ENCODE measurements at regions not wholly inside any gene's neighbourhood (a gene's known extent, or its start where the extent isn't known, plus 50 kb on each side); places are given as distances from the start of the nearest gene placed in this dataset.

- DNase-seq (ENCODE audit: low read depth in 2 of 2) = no peak
These were observed 2164.8 kb downstream of the LRRC4C start for GRCh38 chr11:39294648-39295047.

- DNase-seq (ENCODE audit: low read depth in 2 of 2) = no peak
These were observed 2171.4 kb downstream of the LRRC4C start for GRCh38 chr11:39288011-39288410.

DNA sequence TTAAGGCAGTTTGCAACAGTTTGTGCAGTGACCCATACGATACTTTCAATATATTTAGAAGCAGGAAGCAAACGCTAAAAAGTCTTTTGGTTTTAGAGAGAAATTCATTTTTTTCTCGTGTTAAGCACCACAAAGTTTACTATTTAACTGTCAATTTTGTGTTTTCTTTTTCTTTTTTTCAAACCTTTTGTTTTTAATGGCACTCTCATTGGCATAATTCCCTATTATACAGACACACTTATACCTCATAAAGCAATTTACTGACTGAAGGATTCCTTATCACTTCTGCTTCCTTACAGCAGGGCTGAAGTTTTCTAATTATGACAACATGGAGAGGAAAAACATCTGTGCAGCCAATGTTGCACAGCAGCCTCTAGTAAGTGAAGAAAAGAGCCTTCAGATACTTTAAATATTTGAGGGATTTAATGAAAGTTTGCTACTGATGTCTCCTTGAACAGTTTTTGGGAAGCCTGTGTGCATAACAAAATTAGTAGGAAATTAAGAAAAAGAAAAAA is 2191.2 kb downstream of the LRRC4C start:
- no peak for DNase-seq (ENCODE audit: low read depth in 2 of 2)

DNA sequence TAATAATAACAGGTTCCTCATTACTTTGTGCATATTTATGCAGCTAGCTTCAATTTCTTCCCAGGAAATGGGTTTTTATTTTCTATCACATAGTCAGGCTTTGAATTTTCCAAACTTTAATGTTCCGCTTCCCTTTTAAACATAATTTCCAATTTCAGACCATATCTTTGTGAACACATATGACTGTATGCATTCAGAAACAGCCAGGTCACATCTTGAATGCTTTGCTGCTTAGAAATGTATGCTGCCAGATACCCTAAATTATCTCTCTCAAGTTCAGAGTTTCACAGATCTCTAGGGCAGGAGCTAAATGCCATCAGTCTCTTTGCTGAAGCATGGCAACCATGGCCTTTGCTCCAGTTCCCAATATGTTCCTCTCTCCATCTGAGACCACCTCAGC is 2203.8 kb downstream of the LRRC4C start:
- no peak for DNase-seq (ENCODE audit: low read depth in 2 of 2)

DNA sequence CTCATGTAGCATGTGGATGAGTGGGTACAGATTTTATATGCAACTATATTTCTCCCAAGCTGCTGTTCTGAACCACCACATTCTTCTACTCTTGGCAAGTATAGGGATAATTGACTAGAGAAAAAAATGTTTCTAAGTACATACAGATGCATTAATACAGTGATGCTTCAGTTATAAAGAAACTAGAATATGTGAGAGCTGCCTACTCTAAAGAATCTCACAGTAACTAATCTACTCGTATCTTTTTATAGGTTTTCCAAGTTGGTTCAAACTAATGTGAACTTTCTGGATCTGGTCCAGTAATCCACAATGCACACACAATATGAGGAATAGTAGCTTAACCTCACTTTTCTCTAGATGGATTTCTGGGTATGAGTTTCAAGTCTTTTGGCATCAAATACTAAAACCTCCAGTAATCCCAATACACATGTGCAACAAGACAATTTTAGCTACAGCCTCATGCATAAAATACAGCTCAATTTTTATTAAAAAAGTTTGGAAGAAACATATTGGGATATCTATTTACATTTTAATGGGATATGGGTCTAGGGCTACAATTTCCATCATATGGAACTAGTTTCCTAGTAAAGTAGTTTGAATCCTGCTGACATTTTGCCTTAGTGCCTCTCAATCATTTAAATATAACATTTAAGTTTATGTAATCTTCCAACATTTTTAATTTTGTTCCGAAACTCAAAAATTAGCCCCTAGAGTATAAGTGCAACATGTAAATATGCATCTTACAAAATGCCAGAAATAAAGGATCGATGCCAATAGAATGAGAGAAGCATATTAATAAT is 2209.7 kb downstream of the LRRC4C start:
- no peak for DNase-seq (ENCODE audit: low read depth in 2 of 2)

- no peak for DNase-seq (ENCODE audit: low read depth in 2 of 2)
These were observed 2211.8 kb downstream of the LRRC4C start for GRCh38 chr11:39247570-39248137.

DNA sequence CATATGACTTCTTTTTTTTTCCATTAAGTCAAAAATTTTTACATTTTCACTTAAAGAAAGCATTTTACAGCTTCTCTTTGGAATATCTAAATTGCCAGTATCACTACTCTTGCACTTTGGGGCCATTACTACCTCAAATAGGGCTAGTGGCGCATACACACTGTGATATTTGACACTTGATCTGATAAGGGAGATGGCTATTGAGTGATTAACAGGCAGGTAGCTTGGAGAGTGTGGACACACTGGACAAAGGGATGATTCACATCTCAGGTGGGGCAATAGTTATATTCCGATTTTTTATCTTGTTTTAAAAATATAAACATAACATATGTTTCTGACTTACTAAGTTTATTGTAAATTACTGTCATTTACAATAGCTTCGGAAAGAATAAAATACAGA is 2219.9 kb downstream of the LRRC4C start:
- no peak for DNase-seq (ENCODE audit: low read depth in 2 of 2)

GRCh38 chr11:39236916-39237315 is 2222.5 kb downstream of the LRRC4C start:
- DNase-seq (ENCODE audit: low read depth in 2 of 2) = no peak

GRCh38 chr11:39221550-39222138 is 2237.8 kb downstream of the LRRC4C start:
- no peak for DNase-seq (ENCODE audit: low read depth in 2 of 2)

DNA sequence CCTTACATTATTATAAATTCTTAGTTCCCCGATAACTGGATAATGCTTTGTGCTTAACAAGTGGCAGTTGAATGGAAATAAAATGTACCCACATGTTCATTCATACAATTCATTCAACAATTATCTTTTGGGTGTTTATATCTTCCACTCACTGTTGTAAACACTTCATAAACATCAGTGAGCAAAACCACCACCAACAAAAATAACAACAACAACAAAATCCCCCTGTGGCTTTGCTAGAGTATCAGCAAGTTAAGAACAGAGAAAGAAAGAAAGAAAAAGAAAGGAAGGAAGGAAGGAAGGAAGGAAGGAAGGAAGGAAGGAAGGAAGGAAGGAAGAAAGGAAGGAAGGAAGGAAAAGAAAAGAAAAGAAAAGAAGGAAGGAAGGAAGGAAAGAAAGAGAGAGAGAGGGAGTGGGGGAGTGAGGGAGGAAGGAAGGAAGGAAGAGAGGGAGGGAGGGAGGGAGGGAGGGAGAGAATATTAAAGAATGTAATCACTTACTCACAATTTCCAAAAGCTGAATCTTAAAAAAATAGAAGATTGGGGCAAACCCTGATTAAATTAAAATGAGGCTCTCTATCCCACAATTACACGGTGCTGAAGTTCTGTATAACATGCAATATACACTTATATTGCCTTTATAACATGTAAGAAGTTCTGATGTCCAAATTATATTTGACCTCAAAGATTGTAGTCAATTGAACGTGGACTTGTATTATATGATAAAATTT is 2238.8 kb downstream of the LRRC4C start:
- no peak for DNase-seq (ENCODE audit: low read depth in 2 of 2)

- no peak for DNase-seq (ENCODE audit: low read depth in 2 of 2)
These were observed 2239.4 kb downstream of the LRRC4C start for GRCh38 chr11:39220069-39220468.

DNA sequence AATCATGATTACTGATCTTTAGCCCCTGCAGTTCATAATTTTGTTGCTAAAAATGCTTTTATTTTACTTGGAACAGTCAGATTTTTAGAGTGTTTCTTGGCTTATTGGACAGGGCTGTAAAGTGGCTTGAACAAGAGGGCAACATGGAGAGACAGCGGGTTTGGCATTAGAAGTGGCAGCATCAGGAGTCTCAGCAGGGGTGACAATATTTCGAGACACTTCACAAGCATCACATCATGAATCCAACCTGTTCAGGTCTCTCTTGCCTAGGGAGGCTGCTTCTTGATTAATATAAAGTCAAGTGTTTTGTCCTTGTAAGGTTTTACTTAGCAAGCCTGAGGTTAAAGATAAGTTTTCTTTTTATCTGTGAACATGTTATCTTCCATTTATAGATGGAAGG is 2249.5 kb downstream of the LRRC4C start:
- DNase-seq (ENCODE audit: low read depth in 2 of 2) = no peak

- no peak for DNase-seq (ENCODE audit: low read depth in 2 of 2)
These were observed 2254.0 kb downstream of the LRRC4C start for GRCh38 chr11:39205236-39205995.

DNA sequence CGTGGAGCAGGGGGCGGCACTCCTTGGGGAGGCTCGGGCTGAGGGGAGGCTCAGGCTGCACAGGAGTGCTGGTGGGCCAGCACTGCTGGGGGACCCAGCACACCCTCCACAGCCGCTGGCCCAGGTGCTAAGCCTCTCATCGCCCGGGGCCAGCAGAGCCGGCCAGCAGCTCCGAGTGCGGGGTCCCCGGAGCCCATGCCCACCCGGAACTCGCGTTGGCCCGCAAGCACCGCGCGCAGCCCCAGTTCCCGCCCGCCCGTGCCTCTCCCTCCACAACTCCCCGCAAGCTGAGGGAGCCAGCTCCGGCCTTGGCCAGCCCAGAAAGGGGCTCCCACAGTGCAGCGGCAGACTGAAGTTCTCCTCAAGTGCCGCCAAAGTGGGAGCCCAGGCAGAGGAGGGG is 2266.8 kb downstream of the LRRC4C start:
- no peak for DNase-seq (ENCODE audit: low read depth in 2 of 2)

DNA sequence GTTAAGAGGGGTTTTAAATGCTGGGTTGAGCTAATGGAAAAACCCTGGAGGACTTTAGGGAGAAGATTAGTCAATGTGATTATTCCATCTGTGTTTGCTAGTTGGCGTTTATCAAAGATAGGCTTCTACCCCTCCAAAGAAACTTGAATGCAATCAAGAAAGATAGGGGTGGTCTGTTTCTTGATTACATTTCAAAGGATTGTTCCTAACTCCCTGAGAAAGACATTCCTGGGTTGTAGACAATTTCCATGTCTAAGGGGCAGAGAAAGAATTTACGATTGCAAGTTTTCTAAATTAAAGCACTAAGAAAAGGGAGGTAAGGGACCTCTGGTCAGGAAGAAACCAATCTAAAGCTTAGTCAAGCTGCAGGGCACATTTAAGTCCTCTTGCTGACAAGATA is 2268.7 kb downstream of the LRRC4C start:
- no peak for DNase-seq (ENCODE audit: low read depth in 2 of 2)

DNA sequence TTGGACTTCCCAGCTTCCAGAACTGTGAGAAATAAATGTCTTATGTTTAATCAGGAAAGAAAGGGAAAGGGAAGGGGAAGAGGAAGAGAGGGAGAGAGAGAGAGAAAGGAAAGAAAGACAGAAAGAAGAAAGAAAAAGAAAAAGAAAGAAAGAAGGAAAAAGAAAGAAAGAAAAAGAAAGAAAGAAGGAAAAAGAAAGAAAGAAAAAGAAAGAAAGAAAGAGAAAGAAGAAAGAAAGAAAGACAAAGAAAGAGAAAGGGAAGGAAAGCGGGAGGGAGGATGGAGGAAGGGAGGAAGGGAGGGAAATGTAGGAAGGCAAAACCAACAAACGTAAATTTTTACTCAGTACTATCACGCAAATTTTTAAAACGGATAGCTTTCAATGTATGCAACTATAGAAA is 2281.8 kb downstream of the LRRC4C start:
- DNase-seq (ENCODE audit: low read depth in 2 of 2) = no peak

DNA sequence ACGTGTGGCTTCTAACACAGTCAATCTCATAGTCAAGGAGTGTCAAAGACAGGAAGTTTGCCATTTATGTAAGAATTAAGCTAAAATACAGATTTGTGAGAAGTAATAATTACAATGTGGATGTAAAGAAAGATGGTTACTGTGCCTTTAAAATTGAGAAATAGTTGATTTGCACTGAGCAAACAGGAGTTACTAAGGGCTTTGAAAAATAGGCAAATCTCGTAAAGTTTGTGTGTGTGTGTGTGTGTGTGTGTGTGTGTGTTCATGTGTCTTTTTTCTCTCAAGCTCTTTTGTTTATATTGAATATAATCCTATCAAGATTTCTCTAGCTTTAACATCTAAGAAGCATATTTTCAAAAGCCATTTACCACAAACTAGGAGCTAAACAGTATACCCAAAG is 2284.5 kb downstream of the LRRC4C start:
- DNase-seq (ENCODE audit: low read depth in 2 of 2) = no peak

- DNase-seq (ENCODE audit: low read depth in 2 of 2) = no peak
These were observed 2285.3 kb downstream of the LRRC4C start for GRCh38 chr11:39174196-39174595.

DNA sequence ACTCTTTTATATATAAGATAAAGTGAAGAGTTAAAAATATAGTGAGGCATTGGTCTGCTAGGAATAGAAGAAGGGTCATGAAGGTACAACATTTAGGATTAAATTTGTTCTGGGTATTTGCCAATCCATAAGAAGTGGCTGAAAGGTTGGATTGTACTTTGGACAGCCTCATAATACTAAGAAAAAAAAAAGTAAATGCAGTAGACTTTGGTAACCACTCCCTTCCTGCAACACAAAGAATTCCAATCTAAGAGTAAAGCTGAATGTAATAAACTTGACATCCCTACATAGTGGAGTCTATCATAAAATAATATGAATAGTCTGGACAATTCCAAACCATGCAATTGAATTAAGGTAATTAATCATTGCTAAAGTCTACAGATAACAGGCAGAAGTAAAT is 2294.4 kb downstream of the LRRC4C start:
- no peak for DNase-seq (ENCODE audit: low read depth in 2 of 2)

GRCh38 chr11:39149214-39149613 is 2310.2 kb downstream of the LRRC4C start:
- DNase-seq (ENCODE audit: low read depth in 2 of 2) = no peak

DNA sequence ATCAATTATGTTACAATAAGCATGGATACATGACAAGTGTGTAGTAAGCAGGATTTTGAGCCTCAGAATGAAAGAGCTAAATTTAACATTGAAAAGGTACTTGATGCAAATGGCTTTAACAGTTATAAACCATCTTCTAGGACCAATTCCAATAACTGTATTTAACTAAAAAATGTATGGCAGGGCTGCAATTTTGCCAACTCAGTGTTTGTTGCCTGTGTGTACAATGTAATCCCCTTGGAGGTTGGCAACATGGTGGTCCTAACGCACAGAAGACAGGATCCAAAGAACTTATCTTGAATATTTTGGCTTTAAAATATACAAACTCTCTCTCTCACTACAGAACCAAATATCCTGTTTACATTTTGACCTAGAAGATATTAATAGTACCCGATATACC is 2314.1 kb downstream of the LRRC4C start:
- no peak for DNase-seq (ENCODE audit: low read depth in 2 of 2)
